GM23338 (cell line): ENCODE measurements at regions not wholly inside any gene's neighbourhood (a gene's known extent, or its start where the extent isn't known, plus 50 kb on each side); places are given as distances from the start of the nearest gene placed in this dataset.

Experiments used
- ATAC-seq: fragments of 200-7000 bp; cut with Tn5 transposase; 3 replicates; pipeline ENCODE4 v1.9.1; 2020
- DNase-seq: peaks from one replicate; pipeline ENCODE4 v3.0.0-alpha.2; 2015; ENCODE audit warnings: low spot score
- H2AFZ ChIP-seq: fragments of 200-600 bp; sonication (generic); 2 replicates; pipeline ENCODE4 v1.8.0; 2016; ENCODE audit warnings: antibody characterized with exemption, mild to moderate bottlenecking, moderate library complexity
- H3F3A ChIP-seq: fragments of 200-600 bp; sonication (generic); replicated peaks from 2 replicates; pipeline ENCODE4 v1.8.0; 2017; ENCODE audit warnings: antibody characterized with exemption, mixed run types, low read depth
- H3K27ac ChIP-seq: fragments of 200-600 bp; sonication (generic); 2 replicates; pipeline ENCODE4 v1.6.1; 2016; ENCODE audit warnings: low read depth
- H3K27me3 ChIP-seq: fragments of 200-600 bp; sonication (generic); 2 replicates; pipeline ENCODE4 v1.8.0; 2016; ENCODE audit warnings: mild to moderate bottlenecking, mixed run types, moderate library complexity; ENCODE audit not compliant: insufficient read depth
- H3K36me3 ChIP-seq: fragments of 200-600 bp; sonication (generic); 2 replicates; pipeline ENCODE4 v1.8.0; 2016; ENCODE audit warnings: mild to moderate bottlenecking; ENCODE audit not compliant: insufficient read depth
- H3K4me1 ChIP-seq: fragments of 200-600 bp; sonication (generic); 2 replicates; pipeline ENCODE4 v1.8.0; 2016; ENCODE audit warnings: mild to moderate bottlenecking, moderate library complexity; ENCODE audit not compliant: insufficient read depth
- H3K4me2 ChIP-seq: fragments of 200-600 bp; sonication (generic); 2 replicates; pipeline ENCODE4 v1.7.1; 2017; ENCODE audit warnings: mixed run types
- H3K4me3 ChIP-seq: fragments of 200-600 bp; sonication (generic); 2 replicates; pipeline ENCODE4 v1.6.1; 2016; ENCODE audit warnings: mixed run types
- H3K79me2 ChIP-seq: fragments of 200-600 bp; sonication (generic); replicated peaks from 2 replicates; pipeline ENCODE4 v1.8.0; 2017; ENCODE audit warnings: mild to moderate bottlenecking; ENCODE audit not compliant: insufficient read depth
- H3K9me2 ChIP-seq: fragments of 200-600 bp; sonication (generic); 2 replicates; pipeline ENCODE4 v1.8.0; 2017; ENCODE audit not compliant: insufficient read depth
- H4K20me1 ChIP-seq: fragments of 200-600 bp; sonication (generic); replicated peaks from 2 replicates; pipeline ENCODE4 v1.8.0; 2017; ENCODE audit warnings: mild to moderate bottlenecking; ENCODE audit not compliant: insufficient read depth
- H3K27ac Mint-ChIP-seq: 2 replicates; pipeline ENCODE4 v1.8.0; 2020; ENCODE audit warnings: inconsistent platforms, mild to moderate bottlenecking, moderate library complexity, mixed read lengths
- H3K27me3 Mint-ChIP-seq: 3 replicates; pipeline ENCODE4 v1.8.0; 2022; ENCODE audit warnings: low read depth, mild to moderate bottlenecking, moderate library complexity, mixed read lengths, inconsistent platforms; ENCODE audit not compliant: insufficient read depth, poor library complexity
- H3K36me3 Mint-ChIP-seq: 3 replicates; pipeline ENCODE4 v1.8.0; 2021; ENCODE audit warnings: low read depth, mild to moderate bottlenecking, inconsistent platforms, moderate library complexity, mixed read lengths
- H3K4me1 Mint-ChIP-seq: 3 replicates; pipeline ENCODE4 v1.8.0; 2020; ENCODE audit warnings: mild to moderate bottlenecking, inconsistent platforms, mixed read lengths
- H3K4me3 Mint-ChIP-seq: 3 replicates; pipeline ENCODE4 v1.8.0; 2021; ENCODE audit warnings: moderate library complexity, mild to moderate bottlenecking, inconsistent platforms, mixed read lengths
- H3K9me3 Mint-ChIP-seq: 3 replicates; pipeline ENCODE4 v1.8.0; 2020; ENCODE audit warnings: moderate library complexity, mild to moderate bottlenecking, inconsistent platforms, mixed read lengths
- ZNF114 ChIP-seq: fragments of 250-450 bp; sonication (Bioruptor Pico); IDR thresholded peaks from 2 replicates; pipeline ENCODE4 v1.5.0; 2020; ENCODE audit warnings: mild to moderate bottlenecking, moderate library complexity
- ZNF462 ChIP-seq: fragments of 250-450 bp; sonication (Bioruptor Pico); IDR thresholded peaks from 2 replicates; pipeline ENCODE4 v1.5.0; 2020; ENCODE audit warnings: mild to moderate bottlenecking, moderate library complexity

- TF ChIP-seq ZNF462 (CRISPR knock-in tag) (no peak), ZNF114 (CRISPR knock-in tag) (no peak)
Measured at GRCh38 chr4:72797486-72797885, 228.5 kb upstream of the ADAMTS3 start (continued).

- H2AFZ ChIP-seq: no peak overlapping the region
Measured at GRCh38 chr4:72791054-72791453, 222.0 kb upstream of the ADAMTS3 start.

More at GRCh38 chr4:72791054-72791453, 222.0 kb upstream of the ADAMTS3 start:
- Histone ChIP-seq H4K20me1 (no peaks in the 10 kb centered on the region), H3K27me3 (no peaks in the 10 kb centered on the region), H3K9me2 (peaks cover 13% of the 10 kb centered on the region), H3K36me3 (no peaks in the 10 kb centered on the region), H3K4me1 (no peaks in the 10 kb centered on the region), H3K27ac (no peak overlapping the region), H3K79me2 (no peaks in the 10 kb centered on the region), H3K4me2 (no peak overlapping the region), H3F3A (no peaks in the 10 kb centered on the region), H3K4me3 (no peak overlapping the region)
- Mint-ChIP-seq H3K4me1 (no peaks in the 10 kb centered on the region), H3K4me3 (no peak overlapping the region), H3K9me3 (no peaks in the 10 kb centered on the region; the same call in 2 of the 3 replicates), H3K27ac (peak overlapping the region; percentile 85; the same call in 1 of the 2 replicates), H3K36me3 (no peaks in the 10 kb centered on the region), H3K27me3 (no peaks in the 10 kb centered on the region)
- ATAC-seq: no peak
- no peak for DNase-seq
- TF ChIP-seq ZNF462 (CRISPR knock-in tag): no peak
